ENCODE measurements at regions not wholly inside any gene's neighbourhood (a gene's known extent, or its start where the extent isn't known, plus 50 kb on each side); places are given as distances from the start of the nearest gene placed in this dataset.

GRCh38 chr4:104169437-104169836 is 325.3 kb downstream of the CXXC4 start:
- Histone ChIP-seq H3K4me1 (ENCODE audit: control insufficient read depth in 2 of 2, insufficient read depth in 2 of 2, low read length in 2 of 2) (no peaks in the 10 kb centered on the region), H3K9ac (ENCODE audit: low read length) (no peak overlapping the region), H3K9me3 (ENCODE audit: control extremely low read depth in 1 of 3, control insufficient read depth in 2 of 3, insufficient read depth in 1 of 3, low read length in 2 of 3) (no peaks in the 10 kb centered on the region), H3K79me2 (ENCODE audit: control insufficient read depth, insufficient read depth, low read length) (no peaks in the 10 kb centered on the region), H2AFZ (ENCODE audit: insufficient read depth, low read depth, low read length, poor library complexity, severe bottlenecking) (no peak overlapping the region), H3K4me3 (ENCODE audit: control extremely low read depth in 1 of 5, extremely low read depth in 1 of 5, insufficient read depth in 1 of 5, low read depth in 2 of 5, low read length in 4 of 5) (no peak overlapping the region), H3K4me2 (replicated peaks; ENCODE audit: low read depth, low read length, poor library complexity, severe bottlenecking) (no peak overlapping the region), H3K36me3 (replicated peaks in 1 of 2; ENCODE audit: control extremely low read depth in 1 of 2, control insufficient read depth in 1 of 2, extremely low read depth in 1 of 2, insufficient read depth in 2 of 2, low read length in 1 of 2) (no peaks in the 10 kb centered on the region), H3K27ac (ENCODE audit: low read length in 2 of 2) (no peak overlapping the region), H3K27me3 (replicated peaks in 1 of 4; ENCODE audit: control extremely low read depth in 1 of 4, control insufficient read depth in 3 of 4, insufficient read depth in 4 of 4, low read length in 3 of 4) (no peaks in the 10 kb centered on the region), H4K20me1 (ENCODE audit: control insufficient read depth, insufficient read depth, low read length, poor library complexity, severe bottlenecking) (no peaks in the 10 kb centered on the region)
- no CpG with 5 or more reads among the region's 1 CpG for WGBS (ENCODE audit: insufficient coverage)
- no peak overlapping the region for H3K27ac Mint-ChIP-seq
- ATAC-seq (ENCODE audit: low read depth) (no peak), DNase-seq (no peak)
- CTCF ChIA-PET: no interaction called here
- H3K9me3 Mint-ChIP-seq (ENCODE audit: insufficient read depth): no peaks in the 10 kb centered on the region
- H3K27me3 Mint-ChIP-seq: no peaks in the 10 kb centered on the region
- TF ChIP-seq EZH2 (IDR thresholded peaks at IDR 0.05; ENCODE audit: borderline replicate concordance, insufficient read depth, low read depth, low read length, poor library complexity, severe bottlenecking): no peak
- no peak for TF ChIP-seq CTCF (IDR thresholded peaks at IDR 0.05)
- H3K4me1 Mint-ChIP-seq: no peaks in the 10 kb centered on the region
- intact Hi-C loops (cut with micrococcal nuclease): no loop called here
- no peak overlapping the region for H3K4me3 Mint-ChIP-seq
- POLR2A ChIA-PET: no interaction called here

GRCh38 chr4:104166749-104167148 is 327.9 kb downstream of the CXXC4 start:
- POLR2A ChIA-PET: no interaction called here
- ATAC-seq (ENCODE audit: low read depth) (no peak), DNase-seq (no peak)
- Histone ChIP-seq H3K4me3 (ENCODE audit: control extremely low read depth in 1 of 5, extremely low read depth in 1 of 5, insufficient read depth in 1 of 5, low read depth in 2 of 5, low read length in 4 of 5) (no peak overlapping the region), H3K27ac (ENCODE audit: low read length in 2 of 2) (no peak overlapping the region), H3K9ac (ENCODE audit: low read length) (no peak overlapping the region), H3K36me3 (replicated peaks in 1 of 2; ENCODE audit: control extremely low read depth in 1 of 2, control insufficient read depth in 1 of 2, extremely low read depth in 1 of 2, insufficient read depth in 2 of 2, low read length in 1 of 2) (no peaks in the 10 kb centered on the region), H3K4me1 (ENCODE audit: control insufficient read depth in 2 of 2, insufficient read depth in 2 of 2, low read length in 2 of 2) (no peaks in the 10 kb centered on the region), H2AFZ (ENCODE audit: insufficient read depth, low read depth, low read length, poor library complexity, severe bottlenecking) (no peak overlapping the region), H3K79me2 (ENCODE audit: control insufficient read depth, insufficient read depth, low read length) (no peaks in the 10 kb centered on the region), H3K9me3 (ENCODE audit: control extremely low read depth in 1 of 3, control insufficient read depth in 2 of 3, insufficient read depth in 1 of 3, low read length in 2 of 3) (no peaks in the 10 kb centered on the region), H3K4me2 (replicated peaks; ENCODE audit: low read depth, low read length, poor library complexity, severe bottlenecking) (no peak overlapping the region), H3K27me3 (replicated peaks in 1 of 4; ENCODE audit: control extremely low read depth in 1 of 4, control insufficient read depth in 3 of 4, insufficient read depth in 4 of 4, low read length in 3 of 4) (no peaks in the 10 kb centered on the region), H4K20me1 (ENCODE audit: control insufficient read depth, insufficient read depth, low read length, poor library complexity, severe bottlenecking) (no peaks in the 10 kb centered on the region)
- CTCF ChIA-PET: no interaction called here
- H3K9me3 Mint-ChIP-seq (ENCODE audit: insufficient read depth): no peaks in the 10 kb centered on the region
- intact Hi-C loops (cut with micrococcal nuclease): no loop called here
- no peaks in the 10 kb centered on the region for H3K4me1 Mint-ChIP-seq
- H3K27ac Mint-ChIP-seq: no peak overlapping the region
- WGBS (ENCODE audit: insufficient coverage): no CpG with 5 or more reads among the region's 1 CpG
- TF ChIP-seq EZH2 (IDR thresholded peaks at IDR 0.05; ENCODE audit: borderline replicate concordance, insufficient read depth, low read depth, low read length, poor library complexity, severe bottlenecking) (no peak), CTCF (IDR thresholded peaks at IDR 0.05) (no peak)
- H3K4me3 Mint-ChIP-seq: no peak overlapping the region
- no peaks in the 10 kb centered on the region for H3K27me3 Mint-ChIP-seq

Measured in B cell (primary cell).